Lower lobe of right lung (tissue), 2 donors: ENCODE measurements at regions not wholly inside any gene's neighbourhood (a gene's known extent, or its start where the extent isn't known, plus 50 kb on each side); places are given as distances from the start of the nearest gene placed in this dataset.

Source experiments
- ATAC-seq, 2 donors: fragments of 200-7000 bp; cut with Tn5 transposase; one replicate each; pipeline ENCODE4 v1.9.1; 2020 to 2022; ENCODE audit warnings: mild to moderate bottlenecking in 2 of 2, moderate library complexity in 2 of 2
- DNase-seq: peaks from one replicate; pipeline ENCODE4 v3.0.0-alpha.2; 2020
- H3K27ac ChIP-seq: fragments of 200-600 bp; one replicate; pipeline ENCODE4 v1.8.0; 2022
- H3K27me3 ChIP-seq: fragments of 200-600 bp; one replicate; pipeline ENCODE4 v1.8.0; 2022; ENCODE audit warnings: low read depth
- H3K36me3 ChIP-seq: fragments of 200-600 bp; one replicate; pipeline ENCODE4 v1.8.0; 2022; ENCODE audit warnings: mild to moderate bottlenecking
- H3K4me1 ChIP-seq: fragments of 200-600 bp; one replicate; pipeline ENCODE4 v1.8.0; 2022
- H3K4me3 ChIP-seq: fragments of 200-600 bp; one replicate; pipeline ENCODE4 v1.8.0; 2022; ENCODE audit warnings: mild to moderate bottlenecking
- H3K9me3 ChIP-seq: fragments of 200-600 bp; one replicate; pipeline ENCODE4 v1.8.0; 2022
- intact Hi-C: fragments of 100-400 bp; cut with DNase I; formaldehyde crosslinking; loops from one replicate; pipeline ENCODE4 v1.11.0; 2022
- TF ChIP-seq, protein P1 (sequence below): fragments of 200-600 bp; IDR thresholded peaks from one replicate; pipeline ENCODE4 v1.8.0; 2022; ENCODE audit warnings: antibody characterized with exemption, mild to moderate bottlenecking
- donor health status: DM: no; HTN: yes; CAD: no; lungs with severe emphysema.

DNA sequence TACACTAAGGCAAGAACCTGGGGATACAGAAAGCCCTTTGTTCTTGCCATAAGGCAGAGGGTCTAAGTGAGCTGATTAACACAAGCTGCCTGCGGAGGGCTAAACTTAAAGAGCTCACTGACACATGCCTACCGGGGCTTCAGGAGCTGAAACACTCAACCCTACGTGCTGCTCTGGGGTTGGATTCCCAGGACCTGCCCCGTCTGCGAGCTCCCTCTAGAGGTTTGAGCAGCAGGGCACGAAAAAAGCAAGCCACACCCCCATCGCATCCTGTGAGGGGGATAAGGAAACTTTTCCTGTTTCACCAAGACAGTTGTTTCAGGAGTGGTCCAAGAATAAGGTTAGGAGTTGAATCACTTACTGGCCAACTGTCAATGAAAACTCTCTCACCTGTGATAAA, 562.1 kb downstream of the TMX3 start:
- H3K4me3 ChIP-seq = no peak overlapping the region
- no peaks in the 10 kb centered on the region for H3K36me3 ChIP-seq
- H3K27ac ChIP-seq = no peak overlapping the region
- ATAC-seq (peak in 1 of 2 donors; percentile 56), DNase-seq (no peak)
- no peaks in the 10 kb centered on the region for H3K4me1 ChIP-seq
- H3K27me3 ChIP-seq = no peaks in the 10 kb centered on the region
- H3K9me3 ChIP-seq = no peaks in the 10 kb centered on the region
- TF ChIP-seq, protein P1, sequence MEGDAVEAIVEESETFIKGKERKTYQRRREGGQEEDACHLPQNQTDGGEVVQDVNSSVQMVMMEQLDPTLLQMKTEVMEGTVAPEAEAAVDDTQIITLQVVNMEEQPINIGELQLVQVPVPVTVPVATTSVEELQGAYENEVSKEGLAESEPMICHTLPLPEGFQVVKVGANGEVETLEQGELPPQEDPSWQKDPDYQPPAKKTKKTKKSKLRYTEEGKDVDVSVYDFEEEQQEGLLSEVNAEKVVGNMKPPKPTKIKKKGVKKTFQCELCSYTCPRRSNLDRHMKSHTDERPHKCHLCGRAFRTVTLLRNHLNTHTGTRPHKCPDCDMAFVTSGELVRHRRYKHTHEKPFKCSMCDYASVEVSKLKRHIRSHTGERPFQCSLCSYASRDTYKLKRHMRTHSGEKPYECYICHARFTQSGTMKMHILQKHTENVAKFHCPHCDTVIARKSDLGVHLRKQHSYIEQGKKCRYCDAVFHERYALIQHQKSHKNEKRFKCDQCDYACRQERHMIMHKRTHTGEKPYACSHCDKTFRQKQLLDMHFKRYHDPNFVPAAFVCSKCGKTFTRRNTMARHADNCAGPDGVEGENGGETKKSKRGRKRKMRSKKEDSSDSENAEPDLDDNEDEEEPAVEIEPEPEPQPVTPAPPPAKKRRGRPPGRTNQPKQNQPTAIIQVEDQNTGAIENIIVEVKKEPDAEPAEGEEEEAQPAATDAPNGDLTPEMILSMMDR = no peak
- intact Hi-C loops = no loop called here

GRCh38 chr18:68150961-68151360, 563.9 kb downstream of the TMX3 start:
- no peaks in the 10 kb centered on the region for H3K36me3 ChIP-seq
- intact Hi-C loops = no loop called here
- TF ChIP-seq, protein P1 = no peak
- ATAC-seq (no peak), DNase-seq (no peak)
- no peak overlapping the region for H3K4me3 ChIP-seq
- no peak overlapping the region for H3K27ac ChIP-seq
- no peaks in the 10 kb centered on the region for H3K27me3 ChIP-seq
- H3K9me3 ChIP-seq = no peaks in the 10 kb centered on the region
- no peaks in the 10 kb centered on the region for H3K4me1 ChIP-seq

DNA sequence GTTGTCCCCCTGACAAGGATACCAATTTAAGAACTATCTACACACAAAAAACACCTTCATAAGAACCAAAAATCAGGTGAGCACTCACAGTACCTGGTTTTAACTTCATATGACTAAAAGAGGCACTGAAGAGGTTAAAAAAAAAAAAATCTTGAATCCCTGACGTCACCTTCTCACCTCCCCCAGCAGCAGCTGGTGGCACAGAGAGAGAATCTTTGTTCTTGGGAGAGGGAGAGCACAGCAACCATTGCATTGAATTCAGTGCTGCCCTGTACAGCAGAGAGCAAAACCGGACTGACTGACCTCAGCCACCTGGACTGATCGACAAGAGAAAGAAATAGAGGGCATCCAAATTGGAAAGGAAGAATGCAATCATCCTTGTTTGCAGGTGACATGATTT, 566.0 kb downstream of the TMX3 start:
- TF ChIP-seq, protein P1 = no peak
- no peak overlapping the region for H3K4me3 ChIP-seq
- H3K9me3 ChIP-seq = no peaks in the 10 kb centered on the region
- DNase-seq (no peak), ATAC-seq (no peak)
- H3K27me3 ChIP-seq = no peaks in the 10 kb centered on the region
- no peaks in the 10 kb centered on the region for H3K36me3 ChIP-seq
- no peak overlapping the region for H3K27ac ChIP-seq
- H3K4me1 ChIP-seq = no peaks in the 10 kb centered on the region
- intact Hi-C loops = no loop called here

DNA sequence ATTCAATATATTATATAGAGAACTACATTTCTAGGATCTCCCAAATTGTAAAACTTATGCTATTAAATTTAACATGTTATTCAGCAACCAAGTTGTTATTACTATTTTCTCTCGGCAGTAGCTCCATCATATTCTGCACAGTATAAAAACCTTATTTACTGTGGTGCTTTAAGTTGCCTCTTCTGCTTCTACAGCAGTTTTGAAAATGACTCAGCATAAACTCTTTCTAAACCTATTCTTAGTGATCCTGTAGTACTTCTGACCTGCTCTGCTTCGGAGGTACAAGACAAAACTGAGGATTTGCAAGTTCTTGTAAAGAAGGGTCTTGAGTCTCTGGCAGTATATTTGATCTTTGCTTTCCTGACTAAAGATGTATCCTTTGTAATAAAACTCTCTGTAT, 567.2 kb downstream of the TMX3 start:
- Histone ChIP-seq H3K9me3 (no peaks in the 10 kb centered on the region), H3K4me3 (no peak overlapping the region), H3K4me1 (no peaks in the 10 kb centered on the region), H3K27me3 (no peaks in the 10 kb centered on the region), H3K36me3 (no peaks in the 10 kb centered on the region), H3K27ac (no peak overlapping the region)
- no peak for ATAC-seq
- TF ChIP-seq, protein P1 = no peak
- DNase-seq = no peak
- intact Hi-C loops = no loop called here

DNA sequence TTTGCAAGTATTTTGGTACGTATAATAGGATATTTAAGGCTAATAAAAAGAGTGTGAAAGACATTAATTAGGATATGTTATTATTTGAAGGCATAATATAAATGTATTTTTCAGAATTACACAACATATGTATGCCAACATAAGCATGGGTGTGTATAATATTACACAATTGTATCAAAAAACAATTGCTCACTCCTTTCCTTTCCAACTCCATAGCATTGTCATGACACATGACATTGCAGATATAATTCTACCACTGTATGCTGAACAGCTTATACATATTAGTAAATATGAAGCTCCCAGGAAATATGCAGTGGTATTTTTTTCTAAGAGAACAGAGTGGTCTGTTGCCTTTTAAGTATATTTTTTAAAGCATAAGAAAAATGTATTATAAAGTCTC, 593.1 kb downstream of the TMX3 start:
- no peaks in the 10 kb centered on the region for H3K9me3 ChIP-seq
- intact Hi-C loops = no loop called here
- H3K27ac ChIP-seq = no peak overlapping the region
- H3K27me3 ChIP-seq = no peaks in the 10 kb centered on the region
- no peaks in the 10 kb centered on the region for H3K4me1 ChIP-seq
- H3K36me3 ChIP-seq = no peaks in the 10 kb centered on the region
- TF ChIP-seq, protein P1 = no peak
- no peak overlapping the region for H3K4me3 ChIP-seq
- DNase-seq (no peak), ATAC-seq (no peak)

- intact Hi-C loops = no loop called here
- no peaks in the 10 kb centered on the region for H3K9me3 ChIP-seq
These were observed 593.6 kb downstream of the TMX3 start for GRCh38 chr18:68121308-68121707.

More at GRCh38 chr18:68121308-68121707, 593.6 kb downstream of the TMX3 start:
- Histone ChIP-seq H3K4me1 (no peaks in the 10 kb centered on the region), H3K27ac (no peak overlapping the region), H3K27me3 (no peaks in the 10 kb centered on the region), H3K4me3 (no peak overlapping the region), H3K36me3 (no peaks in the 10 kb centered on the region)
- DNase-seq = no peak
- no peak for ATAC-seq
- TF ChIP-seq, protein P1 = no peak
